ENCODE measurements at regions not wholly inside any gene's neighbourhood (a gene's known extent, or its start where the extent isn't known, plus 50 kb on each side); places are given as distances from the start of the nearest gene placed in this dataset.
A peak's percentile ranks its signal among the peaks of the same experiment; 100 is the strongest.

DNA sequence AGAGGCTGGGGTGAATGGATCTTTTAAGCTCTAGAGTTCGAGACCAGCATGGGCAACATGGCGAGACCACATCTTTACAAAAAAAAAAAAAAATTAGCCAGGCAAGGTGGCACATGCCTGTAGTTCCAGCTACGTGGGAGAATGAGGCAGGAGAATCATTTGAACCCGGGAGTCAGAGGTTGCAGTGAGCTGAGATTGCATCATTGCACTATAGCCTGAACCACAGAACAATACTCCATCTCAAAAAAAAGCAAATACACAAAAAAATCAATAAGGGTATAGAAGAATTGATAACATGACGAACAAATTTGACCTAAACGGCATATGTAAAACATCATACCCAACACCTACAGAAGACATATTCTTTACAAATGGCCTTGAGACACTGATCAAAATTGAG, 668.4 kb downstream of the MECOM start:
- Histone ChIP-seq H3K4me1 (ENCODE audit: insufficient read depth, low read length) (no peaks in the 10 kb centered on the region), H2AFZ (ENCODE audit: low read length) (no peak overlapping the region), H3K79me2 (ENCODE audit: insufficient read depth, low read length) (no peaks in the 10 kb centered on the region), H3K4me2 (ENCODE audit: insufficient read depth, low read length) (no peak overlapping the region), H3K36me3 (ENCODE audit: insufficient read depth, low read length) (no peaks in the 10 kb centered on the region), H3K27me3 (ENCODE audit: insufficient read depth, low read length) (no peaks in the 10 kb centered on the region), H4K20me1 (ENCODE audit: insufficient read depth, low read length) (no peaks in the 10 kb centered on the region), H3K4me3 (ENCODE audit: insufficient read depth, low read length) (no peak overlapping the region), H3K27ac (ENCODE audit: low read depth, low read length) (no peak overlapping the region), H3K9me3 (ENCODE audit: low read depth, low read length) (no peaks in the 10 kb centered on the region)
- TF ChIP-seq CTCF (IDR thresholded peaks at IDR 0.05; ENCODE audit: extremely low read depth, low read depth, low read length): no peak
- no peak for DNase-seq (ENCODE audit: insufficient read length, low spot score, missing footprints)

GRCh38 chr3:168991803-168992202, 671.7 kb downstream of the MECOM start:
- H3K27me3 ChIP-seq (ENCODE audit: insufficient read depth, low read length): no peaks in the 10 kb centered on the region
- peak overlapping the region; percentile 77 for H2AFZ ChIP-seq (ENCODE audit: low read length)
- no peaks in the 10 kb centered on the region for H3K36me3 ChIP-seq (ENCODE audit: insufficient read depth, low read length)
- no peaks in the 10 kb centered on the region for H3K9me3 ChIP-seq (ENCODE audit: low read depth, low read length)
- H3K4me3 ChIP-seq (ENCODE audit: insufficient read depth, low read length): no peak overlapping the region
- H4K20me1 ChIP-seq (ENCODE audit: insufficient read depth, low read length): no peaks in the 10 kb centered on the region
- DNase-seq (ENCODE audit: insufficient read length, low spot score, missing footprints): no peak
- H3K79me2 ChIP-seq (ENCODE audit: insufficient read depth, low read length): no peaks in the 10 kb centered on the region
- no peak overlapping the region for H3K4me2 ChIP-seq (ENCODE audit: insufficient read depth, low read length)
- TF ChIP-seq CTCF (IDR thresholded peaks at IDR 0.05; ENCODE audit: extremely low read depth, low read depth, low read length): no peak
- H3K4me1 ChIP-seq (ENCODE audit: insufficient read depth, low read length): no peaks in the 10 kb centered on the region
- H3K27ac ChIP-seq (ENCODE audit: low read depth, low read length): no peak overlapping the region

DNA sequence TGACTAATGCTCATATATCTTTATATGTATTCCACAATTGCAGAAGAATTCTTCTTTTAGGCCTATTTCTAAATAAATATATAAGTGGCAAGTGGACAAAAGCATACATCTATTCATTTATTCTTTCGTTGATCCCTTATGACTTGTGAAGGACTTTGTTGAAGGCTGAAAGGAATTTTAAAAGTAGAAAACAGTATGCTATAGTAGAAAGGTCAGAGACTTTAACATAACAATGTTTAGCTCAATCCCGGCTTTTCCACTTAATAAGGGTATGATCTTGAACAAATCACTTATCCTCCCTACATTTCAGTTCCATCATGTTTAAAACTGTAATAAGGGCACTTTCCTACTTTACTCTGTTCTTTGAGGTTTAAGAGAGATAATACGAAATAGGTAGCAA, 672.9 kb downstream of the MECOM start:
- Histone ChIP-seq H4K20me1 (ENCODE audit: insufficient read depth, low read length) (no peaks in the 10 kb centered on the region), H3K79me2 (ENCODE audit: insufficient read depth, low read length) (no peaks in the 10 kb centered on the region), H3K4me3 (ENCODE audit: insufficient read depth, low read length) (no peak overlapping the region), H3K9me3 (ENCODE audit: low read depth, low read length) (no peaks in the 10 kb centered on the region), H3K27ac (ENCODE audit: low read depth, low read length) (no peak overlapping the region), H2AFZ (ENCODE audit: low read length) (no peak overlapping the region), H3K36me3 (ENCODE audit: insufficient read depth, low read length) (no peaks in the 10 kb centered on the region), H3K4me1 (ENCODE audit: insufficient read depth, low read length) (no peaks in the 10 kb centered on the region), H3K27me3 (ENCODE audit: insufficient read depth, low read length) (no peaks in the 10 kb centered on the region), H3K4me2 (ENCODE audit: insufficient read depth, low read length) (no peak overlapping the region)
- TF ChIP-seq CTCF (IDR thresholded peaks at IDR 0.05; ENCODE audit: extremely low read depth, low read depth, low read length): no peak
- DNase-seq (ENCODE audit: insufficient read length, low spot score, missing footprints): no peak

DNA sequence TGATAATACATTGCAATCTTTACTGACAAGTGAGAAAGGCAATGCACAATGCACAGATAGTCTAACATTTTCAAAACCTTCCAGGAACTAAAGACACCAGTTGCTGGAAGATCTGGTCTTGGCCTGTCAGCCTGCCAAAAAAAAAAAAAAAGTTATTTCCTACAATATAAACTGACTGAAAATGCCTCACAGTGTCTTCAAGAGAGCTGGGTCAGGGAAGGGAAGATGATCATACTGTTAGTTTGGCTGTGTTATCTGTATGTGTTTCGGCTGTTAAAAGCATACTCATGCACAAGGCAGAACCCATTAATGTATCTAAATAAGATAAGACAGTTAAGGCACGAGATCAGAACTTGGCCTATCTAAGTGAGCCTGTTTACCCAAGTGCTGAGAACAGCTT, 673.4 kb downstream of the MECOM start:
- Histone ChIP-seq H3K36me3 (ENCODE audit: insufficient read depth, low read length) (no peaks in the 10 kb centered on the region), H3K9me3 (ENCODE audit: low read depth, low read length) (no peaks in the 10 kb centered on the region), H4K20me1 (ENCODE audit: insufficient read depth, low read length) (no peaks in the 10 kb centered on the region), H3K4me1 (ENCODE audit: insufficient read depth, low read length) (no peaks in the 10 kb centered on the region), H3K79me2 (ENCODE audit: insufficient read depth, low read length) (no peaks in the 10 kb centered on the region), H2AFZ (ENCODE audit: low read length) (no peak overlapping the region), H3K4me2 (ENCODE audit: insufficient read depth, low read length) (no peak overlapping the region), H3K27me3 (ENCODE audit: insufficient read depth, low read length) (no peaks in the 10 kb centered on the region), H3K4me3 (ENCODE audit: insufficient read depth, low read length) (no peak overlapping the region), H3K27ac (ENCODE audit: low read depth, low read length) (no peak overlapping the region)
- TF ChIP-seq CTCF (IDR thresholded peaks at IDR 0.05; ENCODE audit: extremely low read depth, low read depth, low read length): no peak
- no peak for DNase-seq (ENCODE audit: insufficient read length, low spot score, missing footprints)
